Head of caudate nucleus (tissue), 42 donors: ENCODE measurements at regions not wholly inside any gene's neighbourhood (a gene's known extent, or its start where the extent isn't known, plus 50 kb on each side); places are given as distances from the start of the nearest gene placed in this dataset.
"Not testable (repeated sequence)": the region's sequence is repeated elsewhere in the genome, so short reads cannot be mapped to it uniquely, and the experiment has no call there.

Experiments used
- DNase-seq, 42 donors: peaks; one replicate each; pipeline versions ENCODE4 v3.0.0 to v3.0.0-alpha.2; 2020 to 2021; ENCODE audit warnings: mixed read lengths in 7 of 42
- intact Hi-C: fragments of 100-400 bp; cut with DNase I; formaldehyde crosslinking; loops from one replicate; pipeline ENCODE4 v1.15.0; 2022

DNA sequence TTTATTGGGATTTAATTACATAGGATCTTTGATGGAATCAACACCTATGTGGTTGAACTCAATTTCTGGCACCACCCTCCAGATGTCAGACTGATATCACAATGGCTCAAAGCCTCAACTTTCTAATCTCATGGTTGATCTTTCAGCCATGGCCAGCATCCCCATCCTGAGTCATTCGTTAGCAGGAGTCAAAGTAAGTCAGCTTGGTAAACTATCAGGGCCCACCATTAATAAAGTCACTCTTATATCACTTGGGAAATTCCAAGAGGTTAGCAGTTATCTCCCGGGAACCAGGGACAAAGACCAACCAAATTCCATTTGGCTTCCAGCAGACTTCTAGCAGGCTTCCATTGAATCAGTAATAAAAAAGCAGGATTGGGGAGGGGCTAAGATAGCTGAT, 50.7 kb upstream of the TNFSF4 start:
- intact Hi-C loops: no loop called here
- no peak for DNase-seq

DNA sequence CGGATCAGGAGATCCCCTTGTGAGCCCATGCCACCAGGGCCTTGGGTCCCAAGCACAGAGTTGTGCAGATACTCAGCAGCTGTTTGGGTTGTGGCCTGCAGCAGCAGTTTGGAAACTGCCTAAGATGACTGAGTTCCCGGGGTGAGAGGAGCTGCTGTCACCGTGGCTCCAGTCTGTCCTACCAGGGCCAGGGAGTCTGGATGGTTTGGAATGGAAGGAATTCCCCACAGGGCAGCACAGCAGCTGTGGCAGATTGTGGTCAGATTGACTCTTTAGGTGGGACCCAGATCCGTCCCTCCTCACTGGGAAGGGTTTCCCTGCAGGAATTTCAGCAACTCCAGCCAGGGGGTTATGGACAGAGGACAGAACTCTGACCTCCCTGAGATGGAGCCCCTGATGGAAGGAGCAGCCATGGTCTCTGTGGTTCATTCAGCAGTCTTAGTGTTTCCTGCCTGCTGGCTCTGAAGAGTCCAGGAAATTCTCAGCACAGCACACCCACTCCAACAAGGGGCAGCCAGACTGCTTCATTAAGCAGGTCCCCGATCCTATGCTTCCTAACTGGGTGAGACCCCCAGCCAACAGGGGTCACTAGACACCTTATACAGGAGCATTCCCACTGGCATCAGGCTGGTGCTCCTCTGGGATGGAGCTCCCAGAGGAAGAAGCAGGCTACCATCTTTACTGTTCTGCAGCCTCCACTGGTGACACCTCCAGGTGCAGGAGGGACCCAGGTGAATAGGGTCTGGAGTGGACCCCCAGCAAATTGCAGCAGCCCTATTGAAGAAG, 51.5 kb upstream of the TNFSF4 start:
- intact Hi-C loops: no loop called here
- DNase-seq: no peak

DNA sequence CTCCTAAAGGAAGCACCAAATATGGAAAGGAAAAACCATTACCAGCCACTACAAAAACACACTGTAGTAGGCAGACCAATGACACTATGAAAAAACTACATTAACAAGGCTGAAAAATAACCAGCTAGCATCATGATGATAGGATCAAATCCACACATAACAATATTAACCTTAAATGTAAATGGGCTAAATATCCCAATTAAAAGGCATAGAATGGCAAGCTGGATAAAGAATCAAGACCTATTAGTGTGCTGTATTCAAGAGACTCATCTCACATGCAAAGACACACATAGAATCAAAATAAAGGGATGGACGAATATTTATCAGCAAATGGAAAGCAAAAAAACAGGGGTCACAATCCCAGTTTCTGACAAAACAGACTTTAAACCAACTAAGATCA, 53.2 kb upstream of the TNFSF4 start:
- DNase-seq, intact Hi-C loops: not testable (repeated sequence)

DNA sequence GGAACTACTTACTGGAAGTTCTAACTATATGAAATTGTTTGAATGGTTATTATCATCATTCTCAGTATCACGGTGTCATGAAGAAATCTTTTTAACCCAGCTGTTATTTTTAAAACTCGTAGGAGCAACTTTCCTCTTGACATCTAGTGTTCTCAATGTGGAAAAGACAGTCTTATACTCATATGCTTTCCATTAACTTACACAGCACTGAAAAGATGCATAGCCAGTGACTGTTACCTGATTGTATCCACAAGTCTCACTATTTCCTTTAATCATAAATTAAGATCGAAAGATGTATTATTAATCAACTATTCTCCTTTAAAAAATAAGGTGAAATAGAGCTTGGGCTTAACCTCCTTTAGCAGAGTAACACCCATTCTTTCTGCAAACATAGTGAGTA, 59.7 kb upstream of the TNFSF4 start:
- DNase-seq: no peak
- intact Hi-C loops: no loop called here

DNA sequence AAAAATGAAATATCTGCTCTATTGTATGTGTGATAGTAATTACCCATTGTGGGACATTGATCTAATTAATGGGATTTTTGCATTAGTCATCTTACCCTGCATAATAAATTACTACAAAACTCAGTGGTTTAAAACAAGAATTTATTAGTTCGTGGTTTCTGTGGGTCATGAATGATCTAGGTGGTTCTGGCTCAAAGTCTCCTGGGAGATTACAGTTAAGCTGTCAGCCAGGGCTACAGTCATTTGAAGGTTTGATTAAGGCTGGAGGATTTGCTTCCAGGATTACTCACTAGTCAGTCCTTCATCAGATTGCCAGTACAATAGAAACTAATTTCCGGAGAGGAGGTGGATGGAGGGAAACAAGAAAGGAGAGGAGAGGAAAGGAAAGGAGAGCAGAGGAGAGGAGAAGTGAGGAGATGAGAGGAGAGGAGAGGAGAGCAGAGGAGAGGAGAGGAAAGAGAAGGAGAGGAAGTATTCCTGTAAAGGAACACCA, 60.4 kb upstream of the TNFSF4 start:
- intact Hi-C loops: no loop called here
- DNase-seq: no peak

DNA sequence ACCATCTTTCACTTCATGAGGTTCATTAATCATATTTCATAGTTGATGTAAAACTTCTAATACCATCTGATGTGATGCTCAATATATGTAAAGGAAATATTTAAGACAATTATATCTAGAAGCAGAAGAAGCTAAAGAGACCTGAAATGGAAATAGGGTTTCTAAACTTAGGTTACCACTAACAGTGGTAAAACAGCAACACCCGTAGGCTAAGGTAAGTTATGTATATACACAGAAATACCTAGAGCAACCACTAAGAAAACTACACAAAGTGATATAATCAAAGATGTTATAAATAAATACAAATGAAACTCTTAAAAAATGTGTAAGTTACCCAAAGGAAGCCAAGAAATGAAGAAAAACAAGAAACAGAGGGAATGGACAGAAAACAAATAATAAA, 61.1 kb upstream of the TNFSF4 start:
- intact Hi-C loops: no loop called here
- DNase-seq: no peak

DNA sequence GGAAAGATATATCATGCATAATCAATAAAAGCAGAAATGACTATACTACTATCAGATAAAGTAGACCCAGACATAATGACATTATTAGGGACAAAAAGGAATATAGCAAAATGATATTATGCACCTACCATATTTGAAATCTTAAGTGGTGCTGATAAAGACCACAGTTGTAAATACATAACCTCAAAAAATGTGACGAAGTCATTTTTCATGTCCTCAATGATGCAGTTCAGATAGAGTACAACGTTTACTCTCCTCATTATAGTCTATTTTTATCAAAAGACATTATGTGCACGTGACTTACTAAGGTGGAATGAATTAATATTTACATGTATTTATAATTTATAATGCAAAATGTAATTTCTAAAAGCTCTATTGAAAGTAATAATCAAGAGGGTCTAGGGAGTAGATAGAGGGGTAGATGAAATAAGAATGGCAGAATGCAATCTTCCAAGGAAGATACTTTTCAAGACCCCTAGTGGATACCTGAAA, 61.7 kb upstream of the TNFSF4 start:
- no peak for DNase-seq
- intact Hi-C loops: no loop called here

DNA sequence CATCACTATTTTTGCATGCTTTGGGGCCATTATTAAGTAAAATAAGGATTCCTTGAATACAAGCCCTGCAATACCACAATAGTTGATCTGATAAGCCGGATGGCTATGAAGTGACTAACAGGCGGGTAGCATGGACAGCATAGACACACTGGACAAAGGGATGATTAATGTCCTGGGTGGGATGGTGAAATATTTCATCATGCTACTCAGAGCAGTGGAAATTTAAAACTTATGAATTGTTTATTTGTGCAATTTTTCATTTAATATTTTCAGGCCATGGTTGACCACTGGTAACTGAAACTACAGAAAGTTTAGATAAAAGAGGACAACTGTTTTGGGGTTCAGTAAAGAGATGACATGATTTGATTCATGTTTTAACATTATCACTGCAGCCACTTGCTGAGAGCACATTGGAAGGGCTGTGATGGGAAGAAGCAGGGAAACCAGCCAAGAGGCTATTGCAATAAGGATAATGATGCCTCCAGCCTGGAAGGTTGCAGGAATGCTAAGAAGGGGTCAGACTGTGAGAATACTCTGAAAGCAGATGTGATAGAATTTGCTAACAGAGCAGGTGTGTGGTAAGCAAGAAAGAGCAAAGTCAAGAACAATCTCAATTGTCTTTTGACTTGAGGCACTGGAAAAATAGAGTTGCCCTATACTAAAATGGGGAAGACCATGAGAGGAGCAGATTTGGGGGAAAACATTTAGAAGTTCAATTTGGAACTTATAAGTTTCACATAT, 62.5 kb upstream of the TNFSF4 start:
- intact Hi-C loops: no loop called here

DNA sequence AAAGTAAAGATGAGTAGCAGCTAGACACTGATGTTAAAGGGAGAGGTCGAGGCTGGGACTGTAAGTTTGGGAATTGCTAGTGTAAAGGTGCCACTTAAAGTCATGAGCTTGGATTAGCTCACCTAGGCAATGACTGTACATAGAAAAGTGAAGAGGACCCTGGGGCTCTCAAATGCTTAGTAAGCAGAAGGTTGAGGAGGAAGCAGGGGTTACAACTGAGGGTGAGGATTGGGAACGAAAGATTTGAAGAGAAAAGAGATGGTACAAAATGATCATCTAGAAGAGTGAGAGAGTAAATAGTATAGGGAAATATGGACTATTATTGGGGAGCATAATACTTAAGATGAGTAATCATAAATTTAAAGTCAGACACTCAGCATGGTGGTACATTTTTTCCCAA, 63.1 kb upstream of the TNFSF4 start:
- intact Hi-C loops: no loop called here
- no peak for DNase-seq

More for the DNA sequence above, 62.5 kb upstream of the TNFSF4 start:
- DNase-seq: no peak

DNA sequence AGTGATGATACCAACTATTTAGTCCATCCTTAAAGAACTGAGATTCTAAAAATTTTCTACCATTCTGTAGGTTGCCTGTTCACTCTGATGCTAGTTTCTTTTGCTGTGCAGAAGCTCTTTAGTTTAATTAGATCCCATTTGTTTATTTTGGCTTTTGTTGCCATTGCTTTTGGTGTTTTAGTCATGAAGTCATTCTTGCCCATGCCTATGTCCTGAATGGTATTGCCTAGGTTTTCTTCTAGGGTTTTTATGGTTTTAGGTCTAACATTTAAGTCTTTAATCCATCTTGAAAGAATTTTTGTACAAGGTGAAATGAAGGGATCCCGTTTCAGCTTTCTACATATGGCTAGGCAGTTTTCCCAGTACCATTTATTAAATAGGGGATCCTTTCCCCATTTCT, 63.9 kb upstream of the TNFSF4 start:
- DNase-seq, intact Hi-C loops: not testable (repeated sequence)

DNA sequence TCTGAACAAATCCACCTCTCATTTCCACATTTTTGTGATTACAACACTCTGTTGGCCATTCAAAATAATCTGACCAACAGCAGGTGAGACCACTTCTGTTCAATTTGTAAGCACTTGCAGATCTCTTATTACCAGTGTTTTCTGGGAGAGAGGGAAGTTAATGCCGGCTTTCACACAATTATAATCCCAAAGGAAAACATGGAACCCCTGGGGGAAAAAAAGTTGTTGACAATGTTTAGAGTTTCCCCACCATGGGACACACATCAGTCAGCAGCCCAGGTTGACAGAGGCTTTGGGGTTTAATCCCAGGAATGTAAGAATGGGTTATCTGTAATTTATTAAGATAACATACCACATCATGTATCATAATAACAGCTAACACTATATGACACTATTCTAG, 68.4 kb upstream of the TNFSF4 start:
- intact Hi-C loops: no loop called here
- no peak for DNase-seq

DNA sequence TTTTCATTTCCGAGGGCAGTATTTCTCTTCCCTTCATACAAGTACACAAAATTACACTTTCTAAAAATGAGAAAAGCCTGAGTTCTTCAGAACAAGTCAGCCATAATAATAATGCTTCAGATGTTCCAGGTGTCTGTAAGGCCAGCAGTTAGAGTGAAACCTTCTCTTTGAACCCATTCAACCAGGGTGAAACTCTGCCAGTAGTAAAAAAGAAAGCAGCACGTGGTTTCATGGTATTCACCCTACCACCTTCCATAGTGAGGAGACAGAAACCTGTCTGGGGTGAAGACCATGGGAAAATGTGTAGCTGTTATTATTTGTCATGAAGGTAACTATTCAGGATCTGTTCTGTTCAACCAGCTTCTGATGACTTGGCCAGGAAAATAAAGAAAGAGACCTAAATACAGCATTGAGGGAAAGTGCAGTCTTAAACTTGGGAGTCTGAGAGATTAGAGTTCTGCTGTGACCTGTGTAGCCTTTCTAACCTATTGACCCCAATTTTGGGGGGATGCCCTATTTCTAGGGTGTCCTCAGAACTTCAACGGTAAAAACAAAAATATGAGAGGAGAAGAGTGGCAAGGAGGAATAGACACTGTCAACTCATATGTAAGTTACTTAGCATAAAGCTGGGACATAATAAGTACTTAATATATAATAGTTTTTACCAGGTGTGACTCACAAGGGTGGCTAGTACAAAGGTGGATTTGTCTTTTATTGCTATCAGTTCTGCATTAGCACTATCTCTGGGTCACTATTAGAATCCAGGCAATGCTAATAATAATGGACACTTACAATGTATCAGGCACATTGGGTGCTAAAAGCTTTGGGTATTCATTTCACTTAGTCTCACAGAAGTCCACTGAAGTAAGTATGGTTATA, 70.0 kb upstream of the TNFSF4 start:
- DNase-seq: no peak
- intact Hi-C loops: no loop called here

DNA sequence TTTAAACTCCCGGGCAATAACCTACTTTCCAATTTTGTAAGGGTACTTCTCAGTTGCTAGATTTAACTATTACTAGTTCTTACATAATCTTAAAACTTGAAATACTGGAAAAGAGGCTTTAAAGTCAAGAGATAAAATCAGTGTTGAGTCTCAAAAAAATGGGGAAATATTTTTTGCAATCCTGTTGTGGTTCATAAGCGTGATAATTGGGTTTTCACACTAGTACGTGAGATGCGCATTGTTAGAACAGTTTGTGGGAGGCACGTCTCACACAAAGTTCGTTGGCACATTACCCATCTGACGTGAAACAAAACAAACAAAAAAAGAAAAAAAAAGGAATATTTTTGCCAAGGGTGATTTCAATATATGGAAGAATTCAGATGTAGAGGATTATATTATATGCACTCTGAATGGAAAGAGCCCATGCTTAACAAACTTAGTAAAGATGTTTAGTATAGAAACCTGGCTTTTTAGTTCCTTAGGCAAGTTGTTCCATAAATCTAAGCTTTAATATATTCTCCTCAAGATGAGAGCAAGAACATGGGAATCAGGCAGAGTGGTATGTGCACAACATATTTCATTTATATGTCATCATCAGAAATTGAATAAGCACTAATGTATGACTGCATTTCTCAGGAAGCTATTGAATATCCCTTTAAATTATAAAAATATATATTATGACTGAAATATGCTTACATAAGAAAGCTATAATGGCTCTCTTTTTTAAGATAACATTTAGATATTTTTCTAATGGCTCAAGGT, 73.9 kb upstream of the TNFSF4 start:
- no peak for DNase-seq
- intact Hi-C loops: no loop called here

DNA sequence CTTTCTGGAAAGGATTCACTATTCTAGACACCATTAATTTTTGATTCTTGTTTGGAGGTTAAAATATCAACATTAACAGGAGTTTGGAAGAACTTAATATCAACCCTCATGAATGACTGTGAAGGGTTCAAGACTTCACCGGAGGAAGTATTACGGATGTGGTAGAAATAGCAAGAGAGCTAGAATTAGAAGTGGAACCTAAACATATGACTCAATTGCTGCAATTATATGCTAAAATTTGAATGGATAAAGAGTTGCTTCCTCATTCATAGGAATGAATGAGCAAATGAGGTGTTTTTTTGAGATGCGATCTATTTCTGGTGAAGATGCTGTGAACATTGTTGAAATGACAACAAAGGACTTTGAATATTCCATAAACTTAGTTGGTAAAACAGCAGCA, 77.9 kb upstream of the TNFSF4 start:
- no peak for DNase-seq
- intact Hi-C loops: no loop called here

DNA sequence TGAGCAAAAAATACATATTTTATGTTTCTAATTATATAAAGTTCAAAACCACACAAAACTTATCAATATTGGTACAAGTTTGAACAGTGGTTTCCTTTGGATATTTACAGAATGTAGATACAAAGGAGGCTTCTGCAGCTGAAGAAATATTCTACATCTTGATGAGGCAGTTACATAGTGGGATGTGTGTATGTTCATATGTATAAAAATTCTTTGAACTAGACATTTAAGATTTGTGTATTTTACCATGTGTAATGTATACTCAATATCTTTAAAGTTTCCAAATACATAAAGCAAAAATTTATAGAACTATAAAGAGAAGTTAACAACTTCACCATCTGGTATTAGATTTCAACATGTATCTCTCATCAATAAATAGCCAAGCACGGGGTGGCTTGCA, 80.7 kb upstream of the TNFSF4 start:
- intact Hi-C loops: no loop called here
- DNase-seq: no peak

DNA sequence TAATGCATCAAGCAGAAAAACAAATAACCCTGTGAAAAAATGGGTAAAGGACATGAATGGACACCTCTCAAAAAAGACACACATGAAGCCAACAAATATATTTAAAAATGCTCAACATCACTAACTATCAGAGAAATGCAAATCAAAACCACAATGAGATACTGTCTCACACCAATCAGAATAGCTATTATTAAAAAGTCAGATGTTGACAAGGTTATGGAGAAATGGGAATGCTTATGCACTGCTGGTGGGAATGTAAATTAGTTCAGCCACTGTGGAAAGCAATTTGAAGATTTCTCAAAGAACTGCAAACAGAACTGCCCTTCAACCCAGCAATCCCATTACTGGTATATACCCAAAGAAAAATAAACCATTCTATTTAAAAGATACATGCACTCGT, 86.6 kb upstream of the TNFSF4 start:
- no peak for DNase-seq
- intact Hi-C loops: no loop called here

DNA sequence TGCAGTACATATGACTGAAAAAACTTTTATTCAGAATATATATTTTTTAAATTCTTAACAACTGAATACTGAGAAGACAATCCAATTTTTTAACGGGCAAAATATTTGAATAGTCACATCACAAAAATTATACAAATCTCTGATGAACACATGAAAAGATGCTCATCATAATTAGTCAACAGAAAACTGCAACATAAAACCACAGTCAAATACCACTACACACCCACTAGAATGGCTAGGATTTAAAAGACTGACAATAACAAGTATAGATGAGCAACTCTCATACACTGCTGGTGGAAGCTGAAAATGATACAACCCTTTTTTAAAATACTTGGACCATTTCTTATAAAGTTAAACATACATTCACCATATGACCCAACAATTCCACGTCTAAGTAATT, 87.7 kb upstream of the TNFSF4 start:
- intact Hi-C loops: no loop called here
- no peak for DNase-seq

DNA sequence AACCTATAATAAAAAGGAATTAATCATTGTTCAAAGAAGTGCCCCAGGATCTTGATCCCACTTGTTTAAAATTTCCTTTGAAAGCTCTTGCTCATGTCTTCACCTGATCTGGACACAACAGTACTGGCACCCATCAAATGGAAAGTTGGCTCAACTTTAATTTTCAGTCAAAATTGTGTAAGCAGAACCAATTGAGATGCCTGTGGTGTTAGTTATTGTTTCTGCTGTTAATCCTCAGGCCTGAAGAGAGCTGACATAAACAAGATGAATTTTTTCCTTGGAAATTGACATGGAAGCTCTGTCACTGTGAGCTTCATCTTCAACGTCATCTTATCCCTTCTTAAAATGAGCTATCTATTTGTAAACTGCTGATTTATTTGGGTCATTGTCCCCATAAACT, 88.3 kb upstream of the TNFSF4 start:
- intact Hi-C loops: no loop called here
- no peak for DNase-seq

DNA sequence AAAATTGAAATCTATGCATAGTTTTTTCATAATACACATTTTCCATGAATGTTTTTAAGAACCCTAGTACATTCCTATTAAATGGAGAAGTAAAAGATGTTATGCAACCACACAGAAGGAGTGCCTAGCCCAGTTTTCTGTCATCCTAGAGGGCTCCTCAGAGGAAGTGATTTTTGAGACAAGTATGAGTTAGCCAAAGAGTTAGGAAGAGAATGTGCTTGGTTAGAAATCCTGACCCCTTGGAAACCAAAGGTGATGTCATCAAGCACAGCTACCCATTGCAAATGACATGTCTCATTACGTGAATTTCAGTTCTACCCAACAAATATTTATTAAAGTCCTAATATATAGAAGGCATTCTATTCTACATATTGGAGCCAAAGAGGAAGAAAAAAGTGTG, 88.9 kb upstream of the TNFSF4 start:
- DNase-seq: no peak
- intact Hi-C loops: no loop called here
